ENCODE measurements at regions not wholly inside any gene's neighbourhood (a gene's known extent, or its start where the extent isn't known, plus 50 kb on each side); places are given as distances from the start of the nearest gene placed in this dataset.

DNA sequence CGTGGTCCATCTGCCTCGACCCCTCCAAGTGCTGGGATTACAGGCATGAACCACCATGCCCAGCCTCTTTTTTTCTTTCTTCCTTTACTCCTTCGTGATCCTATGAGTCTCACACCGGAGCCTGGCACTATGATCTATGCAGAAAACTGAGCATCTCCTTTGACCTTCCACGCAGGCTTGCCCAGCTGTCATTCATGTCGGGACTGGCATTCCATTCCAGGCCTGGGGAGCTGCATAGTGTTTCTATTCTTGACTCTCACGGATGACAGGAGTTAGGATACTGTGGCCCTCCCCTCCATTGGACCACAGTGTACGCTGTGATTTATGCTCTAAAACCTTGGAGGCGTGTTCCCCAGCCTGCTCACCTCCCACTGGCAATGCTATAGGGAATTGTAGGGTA, 611.8 kb downstream of the BRD1 start:
- DNase-seq = no peak

DNA sequence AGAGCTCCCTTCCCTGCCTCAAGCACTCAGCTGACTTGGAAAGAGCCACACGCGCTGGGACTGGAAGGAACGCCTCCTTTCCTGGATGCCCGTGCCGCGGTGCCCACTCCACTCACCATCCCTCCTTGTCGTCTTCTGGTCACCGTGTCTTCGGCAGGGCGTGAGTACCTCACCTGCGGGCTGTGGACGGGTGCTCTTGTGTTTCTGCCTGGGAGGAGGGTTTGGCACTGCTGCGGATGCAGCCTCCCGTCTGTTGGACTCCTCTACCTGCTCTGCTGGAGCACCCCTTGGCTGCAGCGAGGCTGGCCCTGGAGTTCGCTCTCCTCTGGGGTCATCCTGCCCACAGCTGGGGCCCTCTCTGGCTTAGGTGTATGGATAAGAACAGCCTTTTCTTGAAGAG, 612.7 kb downstream of the BRD1 start:
- no peak for DNase-seq

DNA sequence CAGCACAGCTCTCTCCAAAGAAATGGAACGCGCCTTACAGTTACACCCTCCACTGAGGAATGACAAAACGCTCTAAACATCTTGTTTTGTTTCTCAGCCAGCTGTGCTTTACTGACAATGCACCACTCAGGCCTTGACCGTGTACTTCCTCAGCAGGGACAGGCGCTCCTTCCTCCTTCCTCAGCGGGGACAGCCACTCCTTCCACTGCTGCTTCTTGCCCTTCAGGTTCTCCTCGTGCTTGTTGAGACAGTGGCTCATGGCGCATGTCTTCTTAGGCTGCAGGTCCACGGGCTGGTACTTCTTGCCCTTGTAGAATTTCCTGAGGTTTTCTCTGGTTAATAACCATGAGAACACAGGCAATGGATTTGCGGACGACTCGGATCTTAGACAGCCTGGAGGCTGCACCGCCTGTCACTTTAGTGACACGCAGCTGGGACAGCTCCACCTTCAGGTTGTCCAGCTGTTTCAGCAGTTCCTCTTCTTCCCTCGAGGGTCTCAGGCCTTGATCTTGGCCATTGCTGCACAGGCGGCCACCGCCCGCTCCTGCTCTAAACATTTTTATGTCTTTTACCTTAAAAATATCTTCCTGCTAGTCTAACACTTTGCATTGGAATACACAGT, 613.8 kb downstream of the BRD1 start:
- no peak for DNase-seq

DNA sequence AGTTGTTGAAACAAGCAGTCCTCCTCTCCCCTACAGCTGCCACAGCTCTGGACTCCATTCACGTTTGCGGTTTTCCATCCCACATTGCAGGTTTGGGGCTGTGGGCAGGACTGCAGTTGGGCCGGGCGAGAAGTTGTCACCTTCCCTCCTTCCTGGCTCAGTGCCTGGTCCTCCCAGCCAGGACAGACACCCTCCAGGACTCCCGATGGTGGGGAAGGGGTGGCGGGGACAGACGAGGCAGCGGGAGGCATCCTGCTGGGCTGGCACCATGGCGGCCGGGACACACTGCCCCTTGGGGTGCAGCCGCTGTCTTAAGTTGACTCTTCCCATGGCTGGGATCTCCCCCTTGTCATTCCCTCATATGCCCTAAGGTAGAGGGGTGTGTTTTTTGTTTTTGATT, 615.2 kb downstream of the BRD1 start:
- no peak for DNase-seq

DNA sequence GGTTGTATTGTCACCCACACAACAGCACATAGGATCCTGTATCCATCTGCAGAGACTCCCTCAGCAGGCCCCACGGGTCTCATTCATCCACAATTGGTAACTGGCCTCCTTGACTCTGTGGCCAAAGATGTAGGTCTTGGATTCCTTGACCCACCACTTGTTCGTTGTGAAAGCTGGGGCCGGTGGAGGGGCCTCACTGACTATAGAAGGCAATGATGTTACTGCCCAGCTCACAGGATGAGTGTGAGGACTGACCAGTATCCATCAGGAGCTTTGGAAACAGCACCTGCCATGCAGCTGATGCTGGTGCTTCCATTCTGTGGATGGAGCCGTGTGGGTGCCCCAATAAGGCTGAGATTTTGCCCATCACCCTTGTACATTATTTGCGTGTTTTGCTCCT, 615.7 kb downstream of the BRD1 start:
- no peak for DNase-seq

DNA sequence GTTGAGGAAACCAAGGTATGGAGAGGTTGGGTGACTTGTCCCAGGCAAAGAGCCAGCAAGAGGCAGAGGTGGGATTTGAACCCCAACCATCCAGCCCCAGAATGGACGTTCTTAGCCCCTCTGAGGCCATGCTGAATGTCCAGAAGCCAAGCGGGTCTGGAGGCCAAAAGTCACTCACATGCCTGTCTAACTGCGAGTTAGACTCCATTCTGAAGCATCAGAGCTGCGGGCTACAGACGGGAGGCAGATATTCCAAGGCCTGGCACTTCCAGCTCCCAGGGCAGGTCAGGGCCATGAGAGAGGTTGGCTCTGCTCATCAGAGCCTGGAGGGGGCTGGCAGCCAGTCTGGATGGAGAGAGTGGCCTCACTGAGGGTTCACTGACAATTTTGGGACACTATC, 616.5 kb downstream of the BRD1 start:
- DNase-seq = no peak

DNA sequence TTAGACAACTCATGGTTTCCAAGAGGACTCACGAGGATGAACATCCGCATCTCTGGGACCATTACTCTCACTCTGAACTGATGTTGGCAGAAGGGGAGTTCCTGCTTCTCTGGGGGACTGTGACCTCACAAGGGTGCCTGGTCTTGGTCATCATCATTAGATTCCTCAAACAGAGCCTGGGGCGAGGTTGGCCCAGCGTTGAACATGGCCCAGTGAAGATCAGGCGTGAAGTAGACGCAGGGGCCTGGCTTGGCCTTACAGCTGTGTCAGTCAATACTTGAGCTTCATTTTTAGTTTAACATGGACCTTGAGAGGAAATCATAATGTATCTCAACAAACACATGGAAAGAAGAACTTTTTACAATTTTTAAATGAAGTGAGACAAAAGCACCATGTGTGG, 617.1 kb downstream of the BRD1 start:
- no peak for DNase-seq

DNA sequence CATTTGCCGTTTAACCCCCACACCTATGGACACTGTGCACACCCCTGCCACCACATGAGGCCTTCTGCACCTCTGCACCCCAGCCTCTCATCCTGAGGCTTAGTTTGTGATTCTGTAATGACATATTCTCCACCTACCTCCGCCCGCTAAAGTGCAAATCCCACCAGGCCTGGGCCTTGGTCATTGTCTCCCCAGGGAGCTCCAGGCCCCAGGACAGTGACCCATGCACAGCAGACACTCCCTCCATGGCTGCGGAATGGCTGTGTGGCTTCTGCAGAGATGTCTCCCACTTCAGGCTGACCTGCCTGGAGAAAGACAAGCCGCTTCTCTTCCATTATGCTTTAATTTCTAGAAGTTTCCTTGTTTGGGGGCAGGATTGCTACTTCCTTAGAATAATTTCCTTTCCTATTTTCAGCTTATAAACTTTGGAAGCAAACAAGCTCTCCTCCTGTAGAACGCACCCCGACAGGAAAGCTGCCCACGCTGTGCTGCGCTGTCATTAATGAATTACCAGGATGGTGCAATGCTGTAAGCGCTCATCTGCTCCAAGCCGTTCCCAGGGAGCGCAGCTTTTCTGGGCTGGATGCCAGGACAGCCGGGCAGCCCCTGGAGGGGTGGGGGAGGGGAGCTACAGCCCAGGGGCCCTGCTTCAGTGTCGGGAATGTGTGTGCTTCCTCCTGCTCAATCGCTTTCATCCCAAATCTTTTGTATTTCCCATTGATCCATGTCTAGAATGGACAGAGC, 618.0 kb downstream of the BRD1 start:
- DNase-seq = no peak

DNA sequence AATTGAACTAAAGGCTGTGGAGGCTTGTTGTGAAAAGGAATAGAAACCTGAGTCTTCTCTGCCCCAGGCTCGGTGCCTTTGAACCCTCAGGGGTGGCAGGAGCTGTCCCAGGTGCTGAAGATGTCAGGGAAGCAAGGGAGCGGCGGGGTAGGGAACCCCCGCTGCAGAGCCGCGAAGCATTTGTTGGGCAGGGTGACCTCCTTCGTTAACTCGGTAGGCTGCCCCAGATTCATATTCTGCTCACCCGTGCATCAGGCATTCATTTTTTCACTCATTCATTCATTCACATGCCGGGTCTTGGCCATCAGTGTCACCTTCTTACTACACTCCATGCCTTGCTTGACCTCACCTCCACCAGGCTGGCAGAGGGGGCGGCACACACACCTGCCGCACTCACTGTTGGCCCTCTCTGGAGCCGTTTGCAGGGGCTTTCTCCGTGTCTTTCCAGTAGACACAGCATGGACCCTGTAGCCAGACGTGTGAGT, 618.9 kb downstream of the BRD1 start:
- DNase-seq = no peak

DNA sequence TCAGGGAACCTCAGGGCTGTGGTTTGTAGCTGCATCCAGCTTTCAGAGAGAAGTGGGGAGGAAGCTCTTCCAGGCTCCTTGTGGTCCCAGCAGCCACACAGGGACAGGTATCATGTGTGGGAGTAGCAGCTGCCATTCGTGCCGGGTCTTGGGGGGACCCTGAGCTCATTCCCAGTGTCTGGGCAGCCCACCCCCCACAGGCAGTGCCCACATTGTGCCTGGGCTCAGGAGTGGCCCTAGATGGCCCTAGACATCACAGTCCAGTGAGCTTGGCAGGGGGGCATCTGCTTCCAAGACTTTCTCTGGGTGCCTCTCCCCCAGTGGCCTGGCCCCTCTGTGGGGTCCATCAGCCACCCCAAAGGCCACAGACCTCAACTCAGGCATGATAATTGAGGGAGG, 619.7 kb downstream of the BRD1 start:
- no peak for DNase-seq

DNA sequence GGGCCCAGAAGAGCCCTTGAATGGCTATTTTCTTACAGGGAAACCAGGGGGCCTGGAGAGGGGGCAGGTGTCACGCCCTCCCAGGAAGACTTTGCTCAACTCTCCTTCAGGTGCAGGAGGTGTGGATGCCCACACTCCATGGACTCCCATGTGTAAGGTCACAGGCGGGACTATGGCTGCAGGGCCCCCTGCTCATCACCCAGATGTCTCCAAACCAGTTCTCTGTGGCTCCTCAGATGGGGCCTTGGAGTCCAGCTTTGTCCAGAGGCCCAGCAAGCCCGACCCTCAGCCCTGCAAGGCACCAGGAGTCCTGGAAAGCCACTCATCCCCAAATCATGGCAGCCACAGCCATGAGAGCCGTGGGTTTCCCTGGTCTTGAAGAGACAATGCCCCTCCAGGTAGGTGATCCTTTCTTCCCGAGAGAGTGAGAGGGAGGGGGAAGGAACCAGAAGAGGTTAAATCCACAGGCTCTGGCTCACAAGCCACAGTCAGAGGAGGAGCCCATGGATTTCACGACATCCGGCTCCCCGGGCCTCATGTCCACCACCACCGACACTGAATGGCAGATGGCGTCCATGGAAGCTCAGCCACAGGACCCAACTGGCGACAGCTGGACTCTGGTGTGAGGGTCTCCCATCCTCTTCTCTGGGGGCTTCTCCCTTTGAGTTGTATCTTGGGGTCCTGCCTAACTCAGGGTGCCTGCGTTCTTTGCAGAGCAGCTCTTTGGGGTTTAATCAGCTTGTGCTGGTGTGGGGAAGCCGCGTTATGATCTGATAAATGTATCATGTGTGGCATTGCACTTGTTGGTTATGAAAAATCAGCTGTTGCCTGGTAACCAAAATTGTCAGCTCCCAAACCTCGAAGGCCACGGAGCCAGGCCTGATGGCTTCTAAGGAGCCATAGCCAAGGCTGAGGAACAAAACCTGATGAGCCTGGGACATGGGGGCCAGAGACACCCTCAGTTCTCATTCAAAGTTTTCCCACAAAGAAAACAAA, 620.4 kb downstream of the BRD1 start:
- no peak for DNase-seq

DNA sequence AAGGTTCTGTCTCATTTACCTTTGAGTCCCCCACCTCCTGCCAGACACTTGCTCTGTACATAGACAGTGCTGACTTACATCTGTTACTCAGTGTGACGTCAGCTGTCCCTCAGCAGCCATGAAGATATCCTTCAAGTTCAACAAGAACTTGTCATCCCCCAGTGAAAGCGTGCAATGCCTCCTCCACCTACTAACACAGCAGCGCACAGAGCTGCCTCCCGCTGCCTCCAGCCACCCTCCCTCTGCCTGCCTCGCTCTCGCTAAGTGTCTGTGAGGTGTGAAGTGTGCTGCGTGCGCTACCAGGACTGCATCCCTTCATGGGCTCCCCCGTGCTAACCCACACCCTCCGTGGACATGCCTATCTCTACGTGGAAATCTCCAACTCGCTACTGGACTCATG, 621.4 kb downstream of the BRD1 start:
- no peak for DNase-seq

DNA sequence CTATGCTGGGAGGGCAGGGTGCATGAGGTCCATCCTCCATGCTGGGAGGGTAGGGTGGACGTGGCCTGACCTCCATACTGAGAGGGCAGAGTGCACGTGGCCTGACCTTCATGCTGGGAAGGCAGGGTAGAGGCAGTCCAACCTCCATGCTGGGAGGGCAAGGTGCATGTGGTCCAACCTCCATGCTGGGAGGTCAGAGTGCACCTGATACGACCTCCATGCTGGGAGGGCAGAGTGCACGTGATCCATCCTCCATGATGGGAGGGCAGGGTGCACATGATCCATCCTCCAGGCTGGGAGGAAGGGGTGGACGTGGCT, 622.2 kb downstream of the BRD1 start:
- no peak for DNase-seq

DNA sequence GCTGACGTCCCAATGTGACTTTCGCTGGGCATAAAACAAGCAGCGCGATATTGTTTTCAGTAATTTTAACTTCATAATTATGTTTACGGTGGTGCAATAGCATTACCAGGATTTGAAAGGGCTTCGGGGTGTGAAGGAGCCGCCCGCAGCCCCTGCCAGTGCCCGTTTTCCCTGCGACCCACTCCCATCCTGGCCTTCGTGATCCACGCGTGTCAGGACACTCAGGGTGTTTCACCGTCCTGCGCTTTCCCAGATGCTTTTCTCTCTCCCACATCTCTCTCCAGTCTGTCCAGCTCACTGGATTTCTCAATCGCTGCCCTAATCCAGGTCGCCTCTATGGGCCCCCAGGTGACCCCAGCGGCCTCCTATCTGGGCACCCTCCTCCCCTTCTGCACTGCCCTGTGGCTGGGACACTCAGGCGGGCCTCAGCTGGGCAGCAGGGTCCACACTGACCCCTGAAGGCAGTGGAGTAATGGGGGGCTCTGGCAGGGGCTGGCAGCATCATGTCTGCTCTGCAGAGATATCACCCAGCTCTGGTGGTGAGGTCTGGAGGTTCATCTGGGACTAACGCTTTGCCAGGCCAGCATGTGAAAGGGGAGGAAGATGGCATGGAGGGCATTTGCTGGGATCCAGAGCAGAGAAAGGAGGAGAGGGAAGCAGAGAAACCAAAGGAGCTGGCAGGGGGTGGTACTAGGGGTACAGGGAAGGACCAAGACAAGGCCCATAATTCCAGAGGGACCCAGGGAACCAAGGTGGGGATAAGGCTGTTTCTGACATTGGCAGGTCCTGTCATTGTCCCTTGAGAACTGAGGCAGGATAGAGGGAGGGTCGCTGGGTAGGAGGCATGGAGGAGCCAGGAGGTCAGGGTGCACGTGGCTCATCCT, 622.8 kb downstream of the BRD1 start:
- no peak for DNase-seq

DNA sequence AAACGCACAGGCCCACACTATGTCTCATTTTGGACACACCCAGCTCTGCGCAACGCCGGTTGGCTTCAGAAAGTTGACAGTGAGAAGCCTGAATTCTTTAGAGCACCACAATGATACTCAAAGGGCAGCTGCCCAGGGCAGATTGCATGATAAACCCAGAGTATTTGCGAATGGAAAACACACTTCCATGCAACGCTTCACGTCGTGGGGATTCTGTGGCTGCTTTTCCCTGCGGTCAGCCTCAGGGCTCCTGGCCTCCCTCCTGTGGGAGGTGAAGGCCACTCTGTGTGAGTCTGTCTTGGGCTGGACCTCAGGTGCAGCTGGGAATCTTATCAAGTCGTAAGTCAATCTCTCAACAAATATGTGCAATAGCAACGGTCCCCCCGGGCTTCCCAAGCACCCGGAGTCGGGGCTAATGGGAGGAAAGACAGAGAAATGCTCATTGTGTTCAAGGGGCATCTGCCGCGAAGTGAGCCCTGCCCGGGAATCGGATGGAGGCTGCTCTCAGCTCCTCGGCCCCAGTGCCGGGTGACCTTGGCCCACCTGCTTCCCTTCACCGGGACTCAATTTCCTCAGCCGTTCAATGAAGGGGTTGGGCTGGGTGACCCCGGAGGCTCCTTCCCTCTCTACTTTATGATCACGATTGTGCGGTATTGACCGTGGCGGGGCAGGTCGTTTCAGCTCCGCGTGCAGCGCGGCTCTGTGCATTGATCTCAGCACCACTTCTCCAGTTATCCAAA, 623.6 kb downstream of the BRD1 start:
- DNase-seq = no peak

DNA sequence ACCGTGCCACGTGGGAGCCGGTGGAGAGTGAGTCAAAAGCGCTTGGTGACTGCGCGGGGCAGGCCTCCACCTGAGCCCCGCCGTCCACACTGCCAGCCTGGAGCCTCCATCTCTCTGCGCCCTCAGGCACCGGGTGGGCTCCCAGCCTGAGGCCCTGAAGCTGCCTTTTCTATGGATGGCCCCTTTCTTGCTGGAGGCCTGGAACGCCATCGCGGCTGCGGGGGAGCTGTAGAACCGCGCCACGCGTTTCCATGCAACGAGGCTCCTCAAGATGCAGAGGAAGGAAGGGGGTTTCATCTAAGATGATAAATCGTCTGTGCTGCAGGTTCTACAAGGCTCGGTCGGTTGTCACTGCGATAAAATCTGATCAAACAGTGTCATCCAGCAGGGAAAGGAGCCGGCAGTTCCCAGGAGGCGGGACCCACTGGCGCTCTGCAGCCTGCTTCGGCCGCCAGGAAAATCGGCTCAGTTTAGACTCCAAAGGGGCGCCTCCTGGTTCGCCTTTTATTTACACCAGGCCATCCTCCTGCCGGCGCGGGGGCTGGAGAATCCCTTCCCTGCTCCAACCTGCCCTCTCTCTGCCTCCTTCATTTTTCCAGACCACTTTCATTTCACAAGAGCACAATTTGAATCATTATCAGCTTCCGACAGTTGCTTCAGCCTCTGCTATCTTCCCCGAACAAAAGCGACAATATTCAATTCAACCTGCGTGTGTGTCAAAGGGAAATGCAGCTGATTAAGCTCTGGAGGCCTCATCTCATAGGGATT, 624.4 kb downstream of the BRD1 start:
- no peak for DNase-seq

DNA sequence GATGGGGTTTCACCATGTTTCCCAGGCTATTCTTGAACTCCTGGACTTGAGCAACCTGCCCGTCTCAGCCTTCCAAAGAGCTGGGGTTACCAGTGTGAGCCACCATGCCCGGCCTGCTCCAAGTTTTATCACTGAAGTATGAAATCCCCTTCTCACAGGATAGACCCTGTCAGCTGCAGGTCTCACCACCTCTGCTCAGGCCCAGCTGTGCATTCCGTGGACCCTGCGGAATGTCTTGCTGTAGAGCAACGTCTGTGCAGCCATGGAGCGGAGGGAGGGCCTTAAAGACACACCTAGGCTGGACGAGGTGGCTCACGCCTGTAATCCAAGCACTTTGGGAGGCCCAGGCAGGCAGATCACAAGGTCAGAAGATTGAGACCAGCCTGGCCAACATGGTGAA, 625.4 kb downstream of the BRD1 start:
- DNase-seq = no peak

DNA sequence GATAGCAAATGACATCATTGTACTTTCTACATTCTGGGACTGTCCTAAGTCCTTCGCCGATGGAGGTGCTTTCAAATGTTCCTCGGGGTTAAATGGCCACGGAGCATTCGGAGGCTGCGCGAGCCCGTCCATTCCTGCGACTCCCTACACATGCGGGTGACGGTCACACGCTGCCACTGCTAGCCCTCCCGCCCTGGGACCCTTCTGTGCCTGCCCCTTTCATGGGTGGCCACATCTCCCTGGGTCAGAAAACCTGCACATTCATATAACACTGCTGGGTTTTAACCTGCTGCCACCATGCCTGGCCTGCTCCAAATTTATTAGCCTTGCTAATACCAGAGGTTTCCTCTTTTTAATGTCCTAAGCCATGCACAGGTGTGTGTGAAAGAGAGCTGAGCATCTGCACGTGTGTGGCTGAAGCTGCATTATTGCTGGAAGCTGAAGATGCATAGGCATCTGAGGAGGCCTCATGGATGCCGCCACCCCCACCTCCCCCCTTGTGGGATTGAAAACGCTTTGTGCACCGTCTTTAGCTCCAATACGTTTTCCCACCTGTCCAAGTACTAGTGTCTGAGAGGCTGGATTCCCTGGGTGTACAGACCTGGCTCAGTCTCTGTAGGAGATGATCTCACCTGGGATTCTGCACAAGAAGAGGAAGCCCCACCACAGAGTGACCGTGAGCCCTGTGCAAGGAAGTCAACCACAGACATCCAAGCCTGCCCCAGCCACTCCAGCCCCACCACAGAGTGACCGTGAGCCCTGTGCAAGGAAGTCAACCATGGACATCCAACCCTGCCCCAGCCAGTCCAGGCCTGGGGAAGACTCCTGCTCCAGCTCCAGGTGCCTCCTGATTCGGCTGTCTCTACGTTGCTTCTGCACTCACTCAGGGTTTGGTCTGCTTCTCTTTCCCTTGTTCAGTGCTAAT, 626.4 kb downstream of the BRD1 start:
- no peak for DNase-seq

DNA sequence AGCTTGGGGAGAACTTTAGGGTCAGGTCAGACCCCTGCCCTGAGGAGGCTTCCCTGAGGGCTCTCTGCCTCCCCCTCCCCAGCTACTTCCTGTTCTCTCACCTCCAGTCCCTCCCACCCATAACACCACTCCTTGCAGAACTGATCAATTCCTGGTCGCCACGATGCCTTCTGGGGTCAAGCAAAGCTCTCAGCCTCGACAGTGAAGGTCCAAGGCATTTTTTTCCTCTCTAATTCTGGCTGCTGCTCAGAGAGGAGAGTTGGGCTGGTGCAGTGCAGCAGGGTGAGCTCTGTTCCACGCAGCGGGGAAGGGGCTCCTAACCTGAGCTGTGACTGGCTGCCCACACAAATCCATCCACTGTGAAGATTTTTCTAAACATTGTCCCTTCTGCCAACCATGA, 628.4 kb downstream of the BRD1 start:
- no peak for DNase-seq

DNA sequence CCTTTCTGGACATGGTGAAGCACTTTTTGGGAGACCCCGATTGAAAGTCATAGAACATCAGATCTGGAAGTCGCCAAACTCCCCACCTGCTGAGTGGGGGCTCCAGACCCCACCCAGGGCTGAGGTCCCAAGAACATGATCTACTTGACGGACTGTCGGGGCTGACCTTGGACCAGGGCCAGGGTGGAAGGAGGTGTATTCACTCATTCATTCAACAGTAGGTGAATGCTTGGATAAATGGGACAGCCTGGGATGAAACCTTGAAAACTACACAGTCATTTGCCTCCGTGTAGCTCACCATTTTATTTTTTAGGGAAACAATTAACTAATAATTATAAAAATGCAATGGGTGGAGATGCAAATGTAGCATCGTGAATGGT, 629.0 kb downstream of the BRD1 start:
- DNase-seq = no peak

Measured in CD4-positive, alpha-beta T cell treated with Interleukin-1 beta for 1 hour (primary cell).